Activated T-helper 17 cell treated with anti-CD3 and anti-CD28 coated beads, Interleukin-2, amount 50 U/mL, for 72 hours (primary cell): ENCODE measurements at regions not wholly inside any gene's neighbourhood (a gene's known extent, or its start where the extent isn't known, plus 50 kb on each side); places are given as distances from the start of the nearest gene placed in this dataset.

Experiments used
- ATAC-seq: fragments of 150-1000 bp; cut with Tn5 transposase; replicated peaks from 2 replicates; pipeline ENCODE4 v1.10.0; 2021; ENCODE audit warnings: mild to moderate bottlenecking, moderate library complexity
- H3K27ac Mint-ChIP-seq: one replicate; pipeline ENCODE4 v1.8.0; 2022; ENCODE audit warnings: mixed read lengths
- H3K27me3 Mint-ChIP-seq: one replicate; pipeline ENCODE4 v1.8.0; 2022; ENCODE audit warnings: mixed read lengths
- H3K36me3 Mint-ChIP-seq: one replicate; pipeline ENCODE4 v1.8.0; 2022; ENCODE audit warnings: low read depth, mild to moderate bottlenecking, mixed read lengths
- H3K4me1 Mint-ChIP-seq: one replicate; pipeline ENCODE4 v1.8.0; 2022; ENCODE audit warnings: mixed read lengths
- H3K4me3 Mint-ChIP-seq: one replicate; pipeline ENCODE4 v1.8.0; 2022; ENCODE audit warnings: mild to moderate bottlenecking, mixed read lengths
- H3K9me3 Mint-ChIP-seq: one replicate; pipeline ENCODE4 v1.8.0; 2022; ENCODE audit warnings: mixed read lengths

DNA sequence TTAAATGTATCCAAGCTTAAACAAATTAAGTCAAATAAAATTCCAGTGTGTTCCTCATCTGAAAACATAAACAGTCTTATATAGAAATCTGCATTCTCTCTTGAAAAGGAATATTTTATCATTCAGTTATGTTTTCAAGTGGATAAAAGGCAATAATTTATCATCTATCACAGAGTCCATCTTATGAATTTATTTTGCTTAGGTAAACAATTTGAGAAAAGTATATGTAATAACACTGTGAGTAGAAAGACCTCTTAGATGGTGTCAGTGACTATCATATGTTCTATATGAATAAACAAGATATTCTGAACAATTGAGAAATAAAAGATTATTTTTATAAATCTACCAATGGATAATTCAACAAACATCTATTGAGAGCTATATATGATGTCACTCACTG, 397.6 kb upstream of the GJE1 start:
- H3K4me3 Mint-ChIP-seq: no peak overlapping the region
- H3K36me3 Mint-ChIP-seq: no peaks in the 10 kb centered on the region
- peaks cover 3% of the 10 kb centered on the region for H3K27me3 Mint-ChIP-seq
- ATAC-seq: no peak
- no peaks in the 10 kb centered on the region for H3K4me1 Mint-ChIP-seq
- no peak overlapping the region for H3K27ac Mint-ChIP-seq
- no peaks in the 10 kb centered on the region for H3K9me3 Mint-ChIP-seq

DNA sequence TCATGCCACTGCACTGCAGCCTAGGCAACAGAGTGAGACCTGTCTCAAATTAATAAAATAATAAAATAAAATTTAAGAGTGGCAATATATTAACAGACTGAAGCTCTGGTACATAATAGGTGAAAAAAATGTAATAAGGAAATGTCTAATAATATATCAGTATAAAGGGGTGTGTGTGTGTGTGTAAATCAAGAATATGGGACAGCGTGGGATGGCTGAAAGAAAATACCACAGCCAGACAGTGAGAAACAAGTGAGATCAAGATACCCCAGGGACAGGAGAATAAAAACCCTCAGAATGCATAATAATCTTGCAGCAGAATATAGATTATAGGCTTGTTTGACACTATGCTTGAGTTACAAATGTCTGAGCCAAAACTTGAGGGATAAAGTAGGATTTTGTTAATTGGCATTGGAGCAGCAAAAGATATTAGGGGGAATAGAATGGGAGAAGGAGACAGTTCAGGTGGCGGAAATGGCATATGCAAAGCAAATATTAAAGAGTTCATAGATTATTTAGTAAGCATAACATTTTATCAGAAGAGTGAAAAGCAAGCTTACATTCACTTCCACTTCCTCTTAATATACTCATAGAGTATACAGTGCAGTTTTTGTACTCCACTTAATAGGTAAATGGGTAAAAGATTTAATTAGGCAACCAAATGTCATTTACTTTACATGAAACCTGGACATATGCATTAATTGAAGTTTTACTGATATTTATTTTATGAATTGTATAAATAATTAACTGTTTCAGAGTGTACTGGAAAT, 398.5 kb upstream of the GJE1 start:
- H3K27me3 Mint-ChIP-seq: no peaks in the 10 kb centered on the region
- H3K4me3 Mint-ChIP-seq: no peak overlapping the region
- H3K4me1 Mint-ChIP-seq: no peaks in the 10 kb centered on the region
- no peaks in the 10 kb centered on the region for H3K36me3 Mint-ChIP-seq
- no peak overlapping the region for H3K27ac Mint-ChIP-seq
- no peaks in the 10 kb centered on the region for H3K9me3 Mint-ChIP-seq
- ATAC-seq: no peak

DNA sequence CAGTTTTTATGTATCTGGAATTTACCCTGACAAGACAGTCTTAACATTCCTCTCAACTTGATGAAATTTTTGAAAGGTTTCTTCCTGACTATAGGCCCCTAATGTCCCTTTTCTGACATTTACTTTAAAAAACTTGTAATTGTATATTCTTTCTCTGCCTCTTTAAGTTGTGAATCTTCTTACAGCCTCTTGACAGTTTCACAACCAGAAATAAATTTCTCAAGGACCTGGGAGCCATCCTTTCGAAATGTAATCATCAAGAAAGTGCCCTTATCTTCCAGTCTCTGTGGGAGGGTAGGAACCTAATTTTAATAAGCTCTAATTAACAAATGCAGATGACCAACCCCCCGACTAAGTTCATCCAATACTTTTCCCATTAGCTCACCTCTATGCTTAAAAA, 403.6 kb upstream of the GJE1 start:
- Mint-ChIP-seq H3K36me3 (no peaks in the 10 kb centered on the region), H3K9me3 (no peaks in the 10 kb centered on the region), H3K27me3 (no peaks in the 10 kb centered on the region), H3K4me1 (no peaks in the 10 kb centered on the region), H3K27ac (no peak overlapping the region), H3K4me3 (no peak overlapping the region)
- no peak for ATAC-seq

DNA sequence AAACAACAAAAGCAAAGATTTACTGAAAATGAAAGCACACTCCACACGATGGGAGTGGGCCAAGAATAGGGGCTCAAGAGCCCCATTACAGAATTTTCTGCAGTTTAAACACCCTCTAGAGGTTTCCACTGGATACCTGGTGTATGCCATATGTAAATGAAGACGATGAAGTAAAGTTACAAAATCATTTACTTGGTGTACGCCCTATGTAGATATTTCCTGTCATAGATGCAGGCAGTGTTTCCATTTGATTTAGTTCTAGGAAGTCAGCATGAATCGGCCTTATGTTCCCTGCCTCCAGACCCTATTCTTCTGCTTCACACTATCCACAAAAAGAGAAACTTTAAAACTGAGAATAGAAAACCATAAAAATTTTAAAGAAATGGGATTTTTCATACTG, 404.4 kb upstream of the GJE1 start:
- H3K27me3 Mint-ChIP-seq: no peaks in the 10 kb centered on the region
- ATAC-seq: no peak
- no peak overlapping the region for H3K27ac Mint-ChIP-seq
- H3K36me3 Mint-ChIP-seq: no peaks in the 10 kb centered on the region
- H3K4me3 Mint-ChIP-seq: no peak overlapping the region
- no peaks in the 10 kb centered on the region for H3K4me1 Mint-ChIP-seq
- no peaks in the 10 kb centered on the region for H3K9me3 Mint-ChIP-seq

DNA sequence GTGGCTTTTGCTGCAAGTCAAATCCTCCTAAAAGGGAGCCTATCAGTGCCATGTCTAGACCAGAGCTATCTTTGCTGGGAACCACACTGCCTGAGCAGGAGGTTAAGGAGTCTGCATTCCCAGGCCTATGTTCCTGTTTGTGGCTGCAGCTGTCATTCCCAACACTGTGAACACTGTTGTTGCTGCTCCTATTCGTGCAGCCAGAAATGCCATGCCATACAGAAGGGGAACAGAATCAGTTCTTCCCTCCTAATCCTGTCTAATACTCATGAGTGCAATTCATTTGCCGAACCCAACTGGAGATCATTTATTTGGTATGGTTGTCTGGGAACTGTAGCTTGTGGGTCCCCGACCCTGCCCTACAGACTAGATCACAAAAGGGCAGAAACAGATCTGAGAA, 406.5 kb upstream of the GJE1 start:
- Mint-ChIP-seq H3K4me3 (no peak overlapping the region), H3K27ac (no peak overlapping the region)
- no peak for ATAC-seq

DNA sequence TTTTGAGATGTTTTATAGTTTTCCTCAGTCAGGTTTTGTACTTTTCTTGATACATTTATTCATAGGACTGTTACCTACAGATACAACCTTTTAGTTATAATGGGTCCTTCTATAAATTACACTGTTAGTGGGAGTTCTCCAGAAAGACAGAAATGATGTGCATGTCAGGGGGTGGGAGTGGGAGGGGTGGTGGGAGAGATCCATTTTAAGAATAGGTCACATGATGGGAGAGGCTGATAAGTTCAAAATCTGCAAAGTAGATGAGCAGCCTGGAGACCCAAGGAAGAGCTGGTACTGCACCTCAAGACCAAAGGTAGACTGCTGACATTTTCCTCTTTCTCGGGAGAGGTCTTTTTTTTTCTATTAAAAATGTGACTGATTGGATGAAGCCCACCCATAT, 408.0 kb upstream of the GJE1 start:
- no peak for ATAC-seq
- no peak overlapping the region for H3K4me3 Mint-ChIP-seq
- no peaks in the 10 kb centered on the region for H3K27me3 Mint-ChIP-seq
- no peak overlapping the region for H3K27ac Mint-ChIP-seq
- H3K36me3 Mint-ChIP-seq: no peaks in the 10 kb centered on the region
- H3K9me3 Mint-ChIP-seq: no peaks in the 10 kb centered on the region
- no peaks in the 10 kb centered on the region for H3K4me1 Mint-ChIP-seq

More for the DNA sequence above, 406.5 kb upstream of the GJE1 start:
- Mint-ChIP-seq H3K27me3 (no peaks in the 10 kb centered on the region), H3K4me1 (no peaks in the 10 kb centered on the region), H3K9me3 (no peaks in the 10 kb centered on the region), H3K36me3 (no peaks in the 10 kb centered on the region)

DNA sequence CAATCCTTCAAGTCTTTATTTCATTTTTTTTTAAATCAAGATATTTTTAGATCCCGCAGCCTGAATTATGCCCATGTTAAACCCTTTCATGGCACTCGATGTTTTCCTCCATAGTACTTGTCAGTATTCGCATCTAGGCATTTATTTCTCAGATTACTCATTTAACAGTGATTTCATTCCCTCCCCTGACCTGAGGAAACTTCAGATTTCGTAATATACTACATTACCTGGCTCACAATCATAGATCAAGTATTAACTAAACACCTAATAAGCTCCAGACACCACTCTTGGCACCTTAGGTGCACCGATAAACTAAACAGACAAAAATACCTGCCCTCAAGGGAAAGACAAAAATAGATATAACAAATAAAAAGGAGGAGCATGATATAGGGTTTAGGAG, 413.2 kb upstream of the GJE1 start:
- no peaks in the 10 kb centered on the region for H3K9me3 Mint-ChIP-seq
- H3K4me3 Mint-ChIP-seq: no peak overlapping the region
- no peaks in the 10 kb centered on the region for H3K36me3 Mint-ChIP-seq
- no peak for ATAC-seq
- no peaks in the 10 kb centered on the region for H3K27me3 Mint-ChIP-seq
- no peak overlapping the region for H3K27ac Mint-ChIP-seq
- no peaks in the 10 kb centered on the region for H3K4me1 Mint-ChIP-seq

DNA sequence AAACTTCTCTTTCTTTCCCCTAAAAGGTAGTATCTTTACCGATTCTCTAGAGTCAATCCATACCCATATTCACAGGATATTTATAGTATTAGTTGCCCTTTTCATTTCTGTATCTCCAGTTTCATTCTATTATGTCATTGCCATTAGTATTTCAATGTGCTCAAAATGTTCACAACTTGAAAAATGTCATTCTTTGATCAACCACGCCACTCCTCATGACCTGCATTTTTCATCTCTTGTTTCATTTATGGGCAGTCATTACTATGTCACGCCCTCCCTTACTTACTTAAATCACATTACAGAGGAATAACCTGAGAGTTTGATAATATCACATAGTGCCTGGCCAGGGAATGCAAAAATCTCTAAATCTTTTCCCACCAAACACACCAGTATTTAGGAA, 427.3 kb upstream of the GJE1 start:
- Mint-ChIP-seq H3K27me3 (no peaks in the 10 kb centered on the region), H3K4me1 (peaks cover 3% of the 10 kb centered on the region), H3K9me3 (peaks cover 4% of the 10 kb centered on the region), H3K36me3 (no peaks in the 10 kb centered on the region), H3K27ac (no peak overlapping the region), H3K4me3 (no peak overlapping the region)
- no peak for ATAC-seq

DNA sequence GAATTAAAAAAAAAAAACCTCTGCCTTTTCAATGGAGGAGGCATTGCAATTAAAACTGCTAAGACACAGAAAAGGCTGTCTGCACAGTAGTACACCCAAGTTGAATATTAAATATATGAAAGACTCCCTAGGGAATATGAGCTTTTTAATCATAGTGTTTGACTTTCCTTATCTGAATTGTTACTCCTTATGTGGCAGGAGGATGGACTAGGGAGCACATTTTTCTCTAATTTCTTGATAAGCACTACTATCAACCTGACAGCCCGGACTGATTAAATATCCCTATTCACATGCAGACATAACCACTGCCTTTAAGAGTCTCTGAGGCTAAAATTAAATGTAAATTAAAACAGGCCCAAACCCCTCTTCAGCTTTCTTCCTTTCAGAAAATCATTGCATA, 428.6 kb upstream of the GJE1 start:
- Mint-ChIP-seq H3K27me3 (no peaks in the 10 kb centered on the region), H3K9me3 (no peaks in the 10 kb centered on the region), H3K27ac (no peak overlapping the region), H3K36me3 (no peaks in the 10 kb centered on the region), H3K4me1 (peaks cover 3% of the 10 kb centered on the region), H3K4me3 (no peak overlapping the region)
- ATAC-seq: no peak

DNA sequence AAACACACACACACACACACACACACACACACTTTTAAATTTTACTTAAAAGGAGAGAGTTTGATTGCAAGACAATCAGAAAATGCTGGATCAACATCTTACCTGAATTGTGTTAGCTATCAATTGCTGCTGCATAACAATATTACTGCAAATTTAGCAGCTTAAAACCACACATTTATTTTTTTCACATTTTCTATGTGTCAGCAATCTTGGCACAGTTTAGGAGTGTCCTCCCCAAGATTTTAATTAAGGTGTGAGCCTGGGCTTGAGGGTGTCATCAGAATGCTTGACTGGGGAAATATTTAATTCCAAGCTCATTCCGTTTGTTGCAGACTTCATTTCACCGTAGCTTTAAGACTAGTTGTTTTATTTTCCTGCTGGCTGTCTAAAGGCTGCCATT, 431.0 kb upstream of the GJE1 start:
- no peak overlapping the region for H3K4me3 Mint-ChIP-seq
- ATAC-seq: no peak
- H3K27ac Mint-ChIP-seq: no peak overlapping the region

DNA sequence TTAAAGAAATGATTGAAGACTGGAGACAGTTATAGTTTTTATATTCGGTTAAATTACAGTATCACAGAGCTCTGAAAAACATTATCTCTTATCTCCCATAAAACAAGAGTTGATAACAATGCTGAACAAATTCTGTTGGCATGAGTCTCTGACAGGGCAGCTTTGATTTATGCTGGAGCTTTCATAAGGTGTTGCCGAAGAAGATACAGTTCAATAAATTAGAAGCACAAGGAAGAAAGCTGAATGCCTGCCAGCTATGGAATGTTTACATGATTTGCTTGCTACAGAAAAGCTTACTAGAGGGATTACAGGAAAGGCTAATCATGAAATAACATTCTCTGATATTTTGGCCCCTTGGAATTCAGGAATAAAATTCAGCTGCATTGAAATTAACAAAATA, 431.9 kb upstream of the GJE1 start:
- Mint-ChIP-seq H3K9me3 (peaks cover 3% of the 10 kb centered on the region), H3K27me3 (no peaks in the 10 kb centered on the region)

More for the DNA sequence above, 431.0 kb upstream of the GJE1 start:
- Mint-ChIP-seq H3K9me3 (no peaks in the 10 kb centered on the region), H3K36me3 (no peaks in the 10 kb centered on the region), H3K27me3 (no peaks in the 10 kb centered on the region), H3K4me1 (peaks cover 3% of the 10 kb centered on the region)

DNA sequence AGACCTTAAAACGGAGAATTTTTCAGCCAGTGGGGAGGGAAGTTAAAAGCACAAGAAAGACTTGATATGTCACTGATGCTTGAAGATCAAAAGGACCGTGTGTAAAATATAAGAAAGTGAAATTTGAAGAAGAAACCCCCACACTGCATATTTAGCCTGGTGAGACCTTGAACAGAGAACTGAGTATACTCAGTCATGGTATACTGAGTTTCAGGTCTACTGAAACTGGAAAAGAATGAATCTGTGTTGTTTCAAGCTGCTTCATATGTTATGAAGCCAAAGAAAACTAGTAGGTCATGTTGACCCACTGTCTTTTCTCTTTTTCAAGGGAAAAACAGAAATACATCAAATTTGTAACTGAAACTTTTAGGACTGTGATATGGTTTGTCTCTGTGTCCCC, 443.8 kb upstream of the GJE1 start:
- Mint-ChIP-seq H3K27ac (no peak overlapping the region), H3K4me1 (no peaks in the 10 kb centered on the region), H3K4me3 (no peak overlapping the region), H3K36me3 (no peaks in the 10 kb centered on the region), H3K27me3 (no peaks in the 10 kb centered on the region), H3K9me3 (no peaks in the 10 kb centered on the region)
- peak; percentile 39 for ATAC-seq

More for the DNA sequence above, 431.9 kb upstream of the GJE1 start:
- peaks cover 3% of the 10 kb centered on the region for H3K4me1 Mint-ChIP-seq
- no peak overlapping the region for H3K27ac Mint-ChIP-seq
- no peaks in the 10 kb centered on the region for H3K36me3 Mint-ChIP-seq
- no peak for ATAC-seq
- no peak overlapping the region for H3K4me3 Mint-ChIP-seq

DNA sequence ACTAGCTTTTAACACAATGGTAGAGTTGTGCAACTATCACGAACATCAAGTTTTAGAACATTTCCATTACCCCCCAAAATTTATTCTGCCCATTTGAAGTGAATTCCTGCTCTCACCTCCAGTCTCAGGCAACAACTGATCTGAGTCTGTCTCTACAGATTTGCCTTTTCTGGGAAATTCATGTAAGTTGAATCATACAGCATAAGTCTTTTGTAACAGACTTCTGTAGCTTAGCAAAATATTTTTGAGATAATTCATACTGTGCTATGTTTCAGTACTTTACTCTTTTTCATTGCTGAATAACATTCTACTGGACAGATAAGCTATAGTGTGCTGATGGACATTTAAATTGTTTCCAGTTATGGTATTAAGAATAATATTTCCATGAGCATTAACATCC, 447.3 kb upstream of the GJE1 start:
- no peak for ATAC-seq
- Mint-ChIP-seq H3K27ac (no peak overlapping the region), H3K27me3 (no peaks in the 10 kb centered on the region), H3K4me1 (no peaks in the 10 kb centered on the region), H3K36me3 (no peaks in the 10 kb centered on the region), H3K9me3 (no peaks in the 10 kb centered on the region), H3K4me3 (no peak overlapping the region)

DNA sequence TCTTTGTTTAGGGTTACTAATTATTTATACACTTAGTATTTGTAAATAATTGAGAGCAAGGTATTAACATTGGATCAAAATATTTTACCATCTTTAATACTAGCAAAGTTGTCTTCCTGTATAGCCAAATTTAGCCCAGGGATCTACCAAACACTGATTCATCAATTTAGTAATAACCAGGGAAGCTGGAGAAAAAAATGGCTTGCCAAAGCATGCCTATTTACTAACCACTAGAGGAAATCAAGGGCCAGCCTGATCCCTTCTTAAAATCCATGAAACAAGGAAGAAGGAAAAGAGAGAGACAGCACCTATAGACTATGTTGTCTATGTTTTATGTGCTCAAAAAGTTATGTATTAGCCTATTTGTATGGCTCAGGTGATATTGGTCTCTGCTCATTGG, 450.3 kb upstream of the GJE1 start:
- no peaks in the 10 kb centered on the region for H3K36me3 Mint-ChIP-seq
- no peaks in the 10 kb centered on the region for H3K4me1 Mint-ChIP-seq
- no peak overlapping the region for H3K27ac Mint-ChIP-seq
- H3K4me3 Mint-ChIP-seq: no peak overlapping the region
- H3K9me3 Mint-ChIP-seq: no peaks in the 10 kb centered on the region
- H3K27me3 Mint-ChIP-seq: no peaks in the 10 kb centered on the region
- no peak for ATAC-seq

DNA sequence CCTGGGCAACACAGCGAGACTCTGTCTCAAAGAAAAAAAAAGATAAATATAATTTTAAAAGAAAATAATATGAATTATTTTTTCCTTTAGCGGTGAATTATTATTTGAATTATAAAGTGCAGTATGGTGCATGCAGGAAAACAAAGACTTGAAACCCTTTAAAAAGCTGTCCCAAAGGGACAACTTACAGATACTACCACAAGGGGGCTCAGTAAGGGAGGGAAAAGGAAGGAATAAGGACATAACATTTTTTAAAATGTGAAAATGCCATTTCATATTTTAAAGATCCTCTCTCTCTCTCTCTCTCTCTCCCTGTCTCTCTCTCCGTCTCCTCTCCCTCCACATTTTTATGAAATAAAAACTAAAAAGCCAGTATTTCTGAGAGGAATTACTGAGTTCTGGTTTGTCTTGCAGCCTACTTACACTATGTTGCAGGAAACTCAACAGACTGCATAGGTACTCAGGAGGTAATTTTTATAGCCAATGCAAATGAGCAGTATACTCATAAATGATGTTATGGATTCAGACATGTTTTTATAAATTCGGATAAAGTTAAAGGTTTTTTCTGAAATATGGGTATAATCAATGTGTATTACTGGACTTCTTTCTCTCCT, 455.0 kb upstream of the GJE1 start:
- Mint-ChIP-seq H3K4me1 (no peaks in the 10 kb centered on the region), H3K27me3 (no peaks in the 10 kb centered on the region), H3K9me3 (no peaks in the 10 kb centered on the region), H3K27ac (no peak overlapping the region), H3K36me3 (no peaks in the 10 kb centered on the region), H3K4me3 (no peak overlapping the region)
- no peak for ATAC-seq
